IPS DF 4.7 (cell line): ENCODE measurements at regions not wholly inside any gene's neighbourhood (a gene's known extent, or its start where the extent isn't known, plus 50 kb on each side); places are given as distances from the start of the nearest gene placed in this dataset.

ENCODE experiments used
- DNase-seq: peaks from one replicate; pipeline ENCODE4 v3.0.0-alpha.2; 2013; ENCODE audit warnings: low spot score; ENCODE audit errors: extremely low read depth

DNA sequence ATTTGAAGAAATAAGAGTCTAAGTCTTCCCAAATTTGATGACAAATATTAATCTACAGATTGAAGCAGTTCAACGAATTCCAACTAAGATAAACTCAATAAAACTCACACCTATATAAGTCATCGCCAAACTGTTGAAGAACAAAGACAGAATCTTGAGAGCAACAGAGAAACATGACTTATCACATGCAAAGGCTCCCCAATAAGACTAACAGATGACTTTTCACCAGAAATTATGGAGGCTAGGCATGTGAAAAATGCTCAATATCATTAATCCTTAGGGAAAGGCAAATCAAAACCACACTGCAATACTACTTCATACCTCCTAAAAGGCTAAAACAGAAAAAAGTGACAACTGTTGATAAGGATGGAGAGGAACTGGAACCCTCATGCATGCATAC is 517.6 kb upstream of the SUCLG2 start:
- DNase-seq: no peak

DNA sequence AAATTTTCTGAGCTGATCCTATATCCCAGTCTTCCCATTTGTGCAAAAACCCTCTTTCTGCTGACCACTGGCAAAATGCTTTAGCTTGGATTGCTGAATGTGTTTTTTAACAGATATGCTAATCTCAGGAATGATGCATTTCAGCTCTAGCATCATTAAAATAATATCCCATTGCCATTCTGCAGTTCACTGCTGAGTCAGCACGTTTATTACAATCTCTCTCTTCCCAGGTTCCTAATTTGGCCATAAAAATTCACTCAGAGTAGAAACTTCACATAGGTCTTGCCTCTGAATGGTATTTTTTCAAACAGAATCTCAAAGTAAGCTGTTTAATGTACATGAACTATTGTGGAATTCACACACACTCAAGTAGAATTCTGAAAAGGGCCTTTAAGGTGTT is 509.6 kb upstream of the SUCLG2 start:
- DNase-seq: no peak

DNA sequence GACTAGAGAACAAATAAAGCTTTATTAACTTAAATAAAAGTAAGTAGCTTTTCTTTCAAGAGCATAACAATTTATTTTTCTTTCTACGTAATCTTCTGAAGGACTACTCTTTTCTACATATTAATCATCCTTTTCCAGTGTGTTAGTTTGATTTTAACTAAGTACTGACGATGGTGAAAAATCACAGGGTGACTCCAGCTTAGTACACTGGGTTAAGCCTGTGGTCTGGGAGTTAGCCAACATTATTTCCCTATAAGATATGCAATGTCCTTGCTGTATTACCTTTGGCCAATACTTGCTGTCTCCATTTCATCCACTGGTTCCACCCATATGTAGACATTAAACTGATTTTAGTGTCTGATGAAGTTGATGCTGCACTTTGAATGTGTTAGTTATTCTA is 508.6 kb upstream of the SUCLG2 start:
- no peak for DNase-seq

DNA sequence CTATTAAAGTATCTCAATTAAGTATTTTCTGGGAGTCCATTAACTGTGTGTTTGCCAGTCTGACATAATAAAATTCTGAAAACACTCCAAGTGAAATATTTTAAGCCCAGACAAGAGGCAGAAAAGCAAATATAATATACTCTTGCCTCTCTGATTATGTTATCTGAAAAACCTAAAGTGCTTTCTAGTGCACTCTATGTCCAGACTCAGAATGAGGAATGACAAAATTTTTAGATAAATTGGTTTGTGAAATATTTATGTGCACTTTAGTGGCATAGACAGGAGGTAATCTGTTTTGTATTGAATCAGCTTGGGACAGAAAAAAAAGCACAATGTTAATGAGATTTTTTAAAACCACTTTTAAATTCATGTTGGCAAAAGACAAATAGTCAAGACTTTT is 508.2 kb upstream of the SUCLG2 start:
- DNase-seq: no peak

DNA sequence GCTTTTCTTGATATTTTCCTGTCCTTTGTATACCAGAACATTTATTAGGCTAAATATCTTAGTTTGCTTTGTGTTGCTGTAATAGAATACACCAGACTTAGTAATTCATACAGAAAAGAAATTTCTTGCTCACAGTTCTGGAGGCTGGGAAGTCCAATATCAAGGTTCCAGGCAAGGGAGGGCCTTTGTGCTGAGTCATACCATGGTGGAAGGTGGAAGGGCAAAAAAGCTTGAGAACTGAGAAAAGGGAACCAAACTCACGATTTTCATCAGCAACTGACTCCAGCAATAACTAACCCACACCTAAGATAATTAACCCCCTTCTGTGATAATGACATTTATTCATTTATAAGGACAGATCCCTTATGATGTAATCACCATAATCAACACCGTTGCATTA is 496.9 kb upstream of the SUCLG2 start:
- no peak for DNase-seq

DNA sequence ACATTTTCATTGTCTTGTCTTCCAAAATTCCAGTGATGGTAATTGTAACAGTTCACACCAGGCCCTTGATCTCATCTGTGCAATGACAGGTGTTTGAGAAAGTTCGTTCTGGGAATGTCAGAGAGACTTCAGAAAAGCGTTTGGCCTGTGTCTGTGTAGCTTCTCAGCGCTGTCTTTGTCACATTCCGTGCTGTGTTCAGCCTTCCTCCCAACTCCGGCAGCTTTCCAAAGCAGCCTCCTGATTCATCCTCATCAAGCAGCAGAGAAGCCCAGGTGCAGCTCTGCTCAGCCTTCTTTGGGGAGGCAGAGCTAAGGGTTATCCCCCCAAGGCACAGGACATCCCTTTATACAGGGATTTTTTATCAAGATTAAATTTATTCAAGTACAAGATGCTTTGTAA is 494.0 kb upstream of the SUCLG2 start:
- no peak for DNase-seq

DNA sequence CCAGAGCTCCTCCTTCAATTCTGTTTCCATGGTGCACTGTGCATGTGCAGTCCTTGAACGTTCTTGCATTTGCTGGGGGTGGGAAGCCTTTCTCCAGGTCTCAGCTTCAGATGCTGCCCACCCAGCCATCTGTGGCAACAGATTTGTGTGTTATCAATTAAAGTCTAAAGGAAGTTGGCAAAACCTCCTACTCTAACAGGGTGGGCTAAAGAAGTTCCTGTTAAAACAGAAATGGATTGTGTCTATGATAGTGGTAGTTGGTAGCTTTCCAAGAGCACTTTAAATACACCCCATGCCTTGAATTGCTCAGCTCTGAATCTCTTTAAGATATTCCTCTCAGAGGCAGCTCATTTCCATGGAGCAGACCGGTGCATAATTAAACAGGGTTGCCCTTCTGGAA is 488.0 kb upstream of the SUCLG2 start:
- no peak for DNase-seq

DNA sequence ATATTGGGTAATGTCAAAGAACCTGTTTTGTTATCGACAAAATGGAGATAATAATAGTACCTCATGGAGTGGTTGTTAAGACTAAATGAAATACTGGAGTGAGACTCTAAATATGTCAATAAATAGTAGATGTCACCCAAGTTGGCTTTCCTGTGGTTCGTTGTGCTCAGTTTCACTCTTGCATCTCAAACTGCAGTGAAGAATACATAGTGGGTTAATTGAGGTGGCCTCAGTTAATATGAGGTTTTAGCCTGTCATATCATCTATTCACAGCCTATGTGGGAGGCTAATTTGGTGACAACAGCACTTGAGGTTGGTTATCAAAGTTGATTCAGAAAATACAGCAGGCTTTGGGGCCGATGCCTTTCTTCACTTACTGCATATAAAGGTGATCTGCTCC is 485.5 kb upstream of the SUCLG2 start:
- DNase-seq: no peak

DNA sequence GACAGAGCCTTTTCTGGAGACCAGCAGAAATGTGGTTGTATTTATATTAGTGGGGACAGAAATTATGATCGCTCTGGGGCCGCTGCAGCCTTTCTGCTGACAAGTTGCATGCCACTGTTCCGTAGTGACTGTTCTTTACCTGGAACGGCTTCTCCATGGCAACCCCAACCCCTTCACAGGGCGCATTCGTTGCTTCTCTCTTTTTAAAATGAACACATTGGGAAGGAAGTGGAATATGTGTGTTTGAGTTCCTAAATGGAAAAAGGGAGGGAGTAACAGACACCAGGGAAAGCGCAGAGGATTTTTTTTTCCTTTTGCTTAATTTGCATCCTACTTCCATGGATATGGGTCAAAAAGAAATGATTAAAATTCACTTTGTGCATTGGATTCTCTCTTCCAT is 482.0 kb upstream of the SUCLG2 start:
- DNase-seq: no peak

DNA sequence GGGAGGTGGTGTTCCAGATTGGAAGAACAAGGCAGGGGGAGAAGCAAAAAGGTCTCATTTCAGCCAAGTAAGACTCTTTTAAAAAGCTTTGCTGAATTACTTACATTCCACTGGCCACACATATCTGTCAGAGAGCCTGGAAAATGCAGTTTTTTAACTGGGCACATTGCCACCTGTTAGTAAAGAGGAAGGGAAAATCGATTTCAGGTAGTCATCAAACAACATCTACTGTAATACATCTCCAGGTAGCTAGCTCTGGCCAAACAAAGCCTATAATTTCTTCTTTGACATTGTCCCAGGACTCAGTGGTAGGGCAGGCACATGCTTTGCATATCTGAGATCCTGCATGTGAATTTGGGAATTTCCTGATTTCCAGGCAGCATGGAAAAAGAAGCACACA is 480.7 kb upstream of the SUCLG2 start:
- no peak for DNase-seq

DNA sequence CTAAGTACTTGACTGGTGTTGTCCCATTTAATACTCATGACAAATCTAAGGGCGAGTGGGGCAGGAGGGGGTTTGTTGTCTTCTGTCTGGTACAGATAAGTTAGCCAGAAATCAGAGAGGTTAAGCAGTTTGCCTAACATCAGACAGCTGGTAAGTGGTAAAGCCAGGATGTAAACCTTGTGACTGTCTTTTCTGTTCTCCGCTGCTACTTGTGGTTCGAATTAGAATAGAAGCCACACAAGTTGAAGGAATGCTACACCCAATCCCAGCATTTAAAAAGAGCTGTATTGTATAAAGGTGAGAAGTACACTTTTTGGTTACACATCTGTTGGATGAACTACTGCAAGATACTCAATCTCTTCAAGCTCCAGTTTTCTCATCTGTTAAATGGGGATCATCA is 474.7 kb upstream of the SUCLG2 start:
- DNase-seq: no peak

DNA sequence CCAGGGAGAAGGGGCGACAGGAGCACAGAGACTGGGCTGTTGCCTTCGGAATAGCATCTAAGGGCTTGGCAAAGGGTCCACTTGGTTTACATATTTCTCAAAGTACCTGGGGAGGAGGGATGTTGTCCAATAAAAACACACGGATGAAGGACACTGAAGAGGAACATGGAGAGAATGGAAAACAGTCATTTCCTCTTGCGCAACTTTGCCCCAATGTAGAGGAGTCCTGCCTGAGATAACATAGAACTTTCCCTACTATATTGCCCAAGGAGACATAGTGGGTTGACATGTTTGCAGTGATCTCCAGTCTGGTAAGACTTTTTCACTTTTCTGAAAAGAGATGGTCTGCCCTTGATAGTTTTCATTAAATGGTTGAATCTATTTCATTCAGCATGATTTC is 468.8 kb upstream of the SUCLG2 start:
- DNase-seq: no peak

DNA sequence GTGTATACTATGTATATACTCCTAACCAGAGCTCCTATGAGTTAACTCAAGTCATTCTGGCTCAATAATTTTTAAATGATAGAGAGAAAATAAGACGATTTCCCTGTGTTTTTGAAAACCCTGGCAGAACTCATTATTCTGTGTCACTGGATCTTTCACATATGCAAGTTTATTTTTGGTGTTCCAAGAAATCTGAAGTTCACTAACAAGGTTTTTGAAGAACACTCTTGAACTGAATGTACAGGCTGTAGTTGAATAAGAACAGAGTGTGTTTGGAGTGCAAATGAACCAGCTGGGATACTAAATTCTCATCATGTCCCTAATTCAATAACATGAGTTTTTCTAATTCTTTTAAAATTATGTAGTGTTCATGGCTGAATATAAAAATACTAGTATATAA is 466.9 kb upstream of the SUCLG2 start:
- no peak for DNase-seq

DNA sequence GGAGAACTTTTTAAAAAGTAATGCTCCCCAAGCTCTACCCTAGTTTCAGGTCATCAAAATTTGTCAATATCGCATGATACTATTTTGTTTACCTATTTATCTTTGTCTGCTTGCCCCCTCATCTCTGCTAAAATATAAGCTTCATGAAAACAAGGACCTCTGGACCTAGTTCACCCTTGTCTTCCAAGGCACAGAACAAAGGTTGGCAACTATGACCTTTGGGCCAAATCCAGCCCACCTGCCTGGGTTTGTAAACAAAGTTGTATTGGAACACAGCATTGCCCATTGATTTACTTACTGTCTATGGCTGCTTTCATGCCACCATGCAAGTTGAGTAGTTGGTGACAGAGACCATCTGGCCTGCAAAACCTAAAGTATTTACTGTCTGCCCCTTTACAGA is 462.2 kb upstream of the SUCLG2 start:
- DNase-seq: no peak

DNA sequence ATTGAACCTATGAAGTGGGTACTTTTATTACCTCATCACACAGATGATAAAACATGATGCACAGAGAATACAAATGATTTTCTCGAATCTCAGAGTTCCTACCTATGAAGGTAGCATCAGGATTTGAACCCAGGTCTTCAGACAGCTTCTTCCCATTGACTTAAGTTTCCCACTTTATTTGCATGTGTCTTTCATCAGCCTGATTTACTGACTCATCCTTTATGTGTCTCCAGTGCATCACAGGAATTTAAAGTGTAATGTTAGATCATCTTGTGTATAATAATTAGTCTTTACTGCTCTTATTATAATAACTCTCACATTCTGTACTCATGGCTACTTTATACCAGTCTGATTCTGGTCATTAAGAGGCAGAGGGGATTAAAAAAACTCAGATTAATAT is 449.4 kb upstream of the SUCLG2 start:
- no peak for DNase-seq

DNA sequence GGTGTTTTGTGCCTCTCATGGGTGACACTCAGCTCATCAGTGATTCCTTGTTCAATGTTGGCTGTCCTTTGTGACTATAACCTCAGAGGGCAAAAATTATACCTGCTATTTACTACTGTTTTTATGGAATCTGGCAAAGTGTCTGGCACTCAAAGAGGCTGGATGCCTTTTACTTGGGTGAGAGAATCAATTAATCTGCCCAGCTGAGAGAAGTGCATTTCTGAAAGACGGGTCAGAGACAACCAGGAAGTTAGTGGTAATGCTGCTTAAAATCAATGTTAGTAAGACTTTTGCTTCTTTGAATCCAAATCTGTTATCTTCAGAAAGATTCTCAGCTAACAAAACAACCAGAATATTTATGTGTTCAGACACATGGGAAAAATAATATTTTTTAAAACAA is 436.2 kb upstream of the SUCLG2 start:
- DNase-seq: no peak

DNA sequence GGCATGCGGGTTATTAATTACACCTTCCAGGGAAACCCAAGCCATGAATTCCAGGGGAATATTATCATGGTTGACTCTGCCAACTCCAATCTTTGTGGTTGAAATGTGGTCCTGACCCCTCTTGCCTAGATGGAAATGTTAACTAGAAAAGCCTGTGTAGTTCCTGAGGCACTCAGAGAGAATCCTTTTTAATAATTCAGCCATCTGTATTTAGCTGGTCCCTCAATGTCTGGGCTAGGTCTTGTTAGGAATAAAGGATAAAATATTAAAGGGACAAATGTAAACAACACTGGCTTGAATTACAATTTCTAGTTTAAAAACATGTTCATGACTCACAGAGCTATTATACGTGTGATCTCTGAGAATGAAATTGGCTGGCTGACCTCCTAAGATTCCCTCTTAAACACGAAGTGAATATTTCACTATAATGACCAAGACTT is 435.2 kb upstream of the SUCLG2 start:
- DNase-seq: no peak

DNA sequence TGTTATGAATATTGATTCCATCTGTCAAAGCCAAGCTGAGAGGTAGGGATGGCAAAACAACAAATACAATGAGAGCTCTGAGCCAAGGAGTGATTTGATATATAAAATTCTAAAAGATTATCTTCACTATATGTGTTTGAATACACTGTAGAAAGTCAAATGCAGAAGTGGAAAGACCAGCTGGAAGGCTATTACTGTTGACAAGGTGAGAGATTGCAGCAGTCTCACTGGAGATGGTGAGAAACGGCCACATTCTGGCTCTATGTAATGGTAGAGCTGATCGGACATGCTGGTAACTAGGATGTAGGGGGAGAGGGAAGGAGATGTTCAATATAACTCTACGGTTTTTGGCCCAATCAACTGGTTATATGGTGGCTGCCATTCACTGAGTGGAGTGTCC is 434.2 kb upstream of the SUCLG2 start:
- no peak for DNase-seq

DNA sequence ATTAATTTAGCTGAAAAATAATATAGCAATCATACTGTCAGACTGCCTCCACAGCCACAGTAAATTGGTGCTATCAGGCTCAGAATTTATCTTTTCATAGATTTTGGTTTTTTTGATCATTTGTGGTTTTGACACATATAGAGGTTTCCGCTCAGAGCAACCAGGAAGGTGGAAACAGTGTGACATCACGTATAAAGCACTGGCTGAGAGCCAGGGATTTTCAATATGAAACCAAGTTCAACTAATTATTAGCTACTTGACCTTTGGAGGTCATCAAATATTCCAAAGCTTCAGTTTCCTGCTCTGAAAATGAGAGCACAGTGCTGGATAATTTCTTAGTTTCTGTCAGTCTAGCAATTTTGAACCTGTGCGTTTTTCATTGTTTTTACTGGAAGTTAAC is 433.8 kb upstream of the SUCLG2 start:
- DNase-seq: no peak

DNA sequence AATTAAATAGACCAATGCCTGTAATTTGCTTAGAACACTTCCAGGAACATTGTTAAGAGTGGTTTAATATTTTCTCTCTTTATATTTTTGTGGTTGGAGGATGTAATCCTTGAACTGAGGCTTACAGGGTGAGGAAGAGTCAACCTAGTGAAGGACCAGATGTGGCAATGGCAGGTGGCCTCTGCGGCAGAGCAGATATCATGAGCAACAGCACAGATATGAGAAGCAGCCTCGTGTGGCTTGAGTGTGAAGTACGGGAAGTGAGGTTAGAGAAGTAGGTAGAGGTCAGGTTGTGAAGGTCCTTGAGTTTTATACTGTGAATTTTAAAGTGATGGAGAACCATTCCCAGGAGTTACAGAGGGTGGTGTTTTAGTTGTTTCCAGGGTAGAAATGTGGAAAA is 417.6 kb upstream of the SUCLG2 start:
- DNase-seq: no peak

DNA sequence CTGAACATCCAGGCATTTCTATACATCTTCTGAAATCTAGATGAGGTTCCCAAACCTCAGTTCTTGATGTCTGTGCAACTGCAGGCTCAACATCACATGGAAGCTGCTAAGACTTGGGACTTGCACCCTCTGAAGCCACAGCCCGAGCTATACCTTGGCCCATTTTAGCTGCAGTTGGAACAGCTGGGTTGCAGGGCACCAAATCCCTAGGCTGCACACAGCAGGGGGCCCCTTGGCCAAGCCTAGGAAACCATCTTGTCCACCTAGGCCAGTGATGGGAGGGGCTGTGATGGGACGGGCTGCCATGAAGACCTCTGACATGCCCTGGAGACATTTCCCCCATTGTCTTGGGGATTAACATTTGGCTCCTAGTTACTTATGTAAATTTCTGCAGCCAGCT is 415.8 kb upstream of the SUCLG2 start:
- DNase-seq: no peak

DNA sequence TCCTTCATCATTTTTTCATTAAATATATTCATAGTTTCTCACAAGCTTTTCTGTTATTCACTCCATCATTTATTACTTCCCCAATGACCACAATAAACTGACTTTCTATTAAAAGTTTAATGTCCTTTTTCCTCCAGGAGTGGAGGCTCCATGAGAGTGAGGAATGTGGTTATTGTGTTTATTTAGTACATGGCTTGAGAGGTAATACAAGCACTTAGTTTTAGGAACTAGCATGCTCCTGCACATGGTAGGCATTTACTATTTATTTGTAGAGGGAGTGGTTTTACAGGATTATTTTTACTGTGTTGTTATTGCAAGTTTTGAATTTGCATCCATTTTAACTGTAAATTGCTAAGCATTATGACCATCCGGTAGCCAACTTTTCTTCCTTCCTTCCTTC is 412.9 kb upstream of the SUCLG2 start:
- no peak for DNase-seq

DNA sequence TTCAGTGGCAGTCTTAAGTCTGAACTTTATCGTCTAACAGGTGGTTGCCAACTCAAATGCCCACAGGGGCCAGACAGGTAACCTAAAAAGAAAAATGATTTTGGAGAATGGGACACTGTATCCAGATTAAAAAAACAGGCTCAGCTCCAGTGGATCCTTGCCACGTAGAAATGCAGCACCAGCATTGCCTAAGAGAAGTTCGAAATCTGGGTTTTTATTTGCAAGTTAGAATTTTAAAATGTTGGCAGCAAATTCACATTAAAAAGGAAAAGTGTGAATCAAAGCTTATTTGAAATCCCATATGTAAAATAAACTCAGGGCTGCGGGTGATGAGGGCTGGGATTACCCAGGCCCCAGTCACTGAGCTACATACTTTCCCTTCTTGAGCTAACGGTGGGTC is 408.5 kb upstream of the SUCLG2 start:
- DNase-seq: no peak

DNA sequence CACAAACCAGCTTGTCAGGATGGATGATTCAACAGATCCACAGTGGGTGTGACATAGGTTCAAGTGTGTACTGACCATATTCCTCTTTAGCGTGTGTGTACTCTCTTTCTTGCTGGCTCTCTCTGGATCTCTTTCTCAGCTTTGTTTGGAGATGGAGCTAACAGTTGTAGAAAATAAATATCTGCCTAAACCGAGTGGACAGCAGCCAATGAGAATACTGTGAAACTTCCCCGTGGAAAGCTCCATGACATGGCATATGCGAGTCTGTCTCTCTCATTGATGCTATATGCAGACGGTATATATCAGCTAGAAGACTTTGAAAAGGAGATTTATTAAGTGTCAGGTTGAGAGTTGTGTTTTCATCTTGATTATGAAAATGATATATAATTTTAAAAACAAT is 406.5 kb upstream of the SUCLG2 start:
- DNase-seq: no peak

DNA sequence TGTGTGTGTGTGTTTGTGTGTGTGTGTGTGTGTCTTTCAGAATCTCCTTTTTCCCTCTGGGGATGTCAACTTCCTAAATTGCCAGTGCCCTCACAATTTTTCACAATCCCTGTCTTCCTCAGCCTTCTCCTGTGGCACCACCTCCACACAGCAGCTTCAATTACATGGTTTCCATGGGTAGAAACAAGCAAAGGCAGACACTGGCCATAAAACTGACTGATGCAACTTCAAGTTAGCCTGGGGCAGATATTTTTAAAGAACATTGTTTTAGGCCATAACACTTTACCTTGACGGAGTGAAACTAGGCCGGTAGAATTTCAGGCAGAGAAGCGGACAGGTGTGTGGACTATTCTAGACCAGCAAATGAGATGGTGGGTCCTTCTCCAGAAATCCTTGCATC is 405.8 kb upstream of the SUCLG2 start:
- no peak for DNase-seq
